Panc1 (cell line): ENCODE measurements at regions not wholly inside any gene's neighbourhood (a gene's known extent, or its start where the extent isn't known, plus 50 kb on each side); places are given as distances from the start of the nearest gene placed in this dataset.

Source experiments
- POLR2AphosphoS5 ChIP-seq: IDR thresholded peaks from 2 replicates; pipeline ENCODE4 v1.6.1; 2012; ENCODE audit warnings: mild to moderate bottlenecking, low read depth, low read length, moderate library complexity
- SIN3A ChIP-seq: IDR thresholded peaks from 2 replicates; pipeline ENCODE4 v1.6.1; 2012; ENCODE audit warnings: low read depth, mild to moderate bottlenecking, low read length, moderate library complexity, borderline replicate concordance; ENCODE audit not compliant: insufficient read depth
- TCF7L2 ChIP-seq: IDR thresholded peaks from 2 replicates; pipeline ENCODE4 v1.6.1; 2011; ENCODE audit warnings: mild to moderate bottlenecking, low read depth, low read length, inconsistent platforms
- TF ChIP-seq, protein P1 (sequence below): fragments of 450-650 bp; IDR thresholded peaks from 2 replicates; pipeline ENCODE4 v1.5.1; 2017; ENCODE audit warnings: mild to moderate bottlenecking
- TF ChIP-seq, protein P2 (sequence below), 2 experiments: IDR thresholded peaks; 2 replicates each; pipeline ENCODE4 v1.6.1; 2011 to 2012; ENCODE audit warnings: low read depth in 2 of 2, control low read depth in 1 of 2, low read length in 1 of 2, mild to moderate bottlenecking in 1 of 2, moderate library complexity in 1 of 2; ENCODE audit not compliant: insufficient read depth in 1 of 2

DNA sequence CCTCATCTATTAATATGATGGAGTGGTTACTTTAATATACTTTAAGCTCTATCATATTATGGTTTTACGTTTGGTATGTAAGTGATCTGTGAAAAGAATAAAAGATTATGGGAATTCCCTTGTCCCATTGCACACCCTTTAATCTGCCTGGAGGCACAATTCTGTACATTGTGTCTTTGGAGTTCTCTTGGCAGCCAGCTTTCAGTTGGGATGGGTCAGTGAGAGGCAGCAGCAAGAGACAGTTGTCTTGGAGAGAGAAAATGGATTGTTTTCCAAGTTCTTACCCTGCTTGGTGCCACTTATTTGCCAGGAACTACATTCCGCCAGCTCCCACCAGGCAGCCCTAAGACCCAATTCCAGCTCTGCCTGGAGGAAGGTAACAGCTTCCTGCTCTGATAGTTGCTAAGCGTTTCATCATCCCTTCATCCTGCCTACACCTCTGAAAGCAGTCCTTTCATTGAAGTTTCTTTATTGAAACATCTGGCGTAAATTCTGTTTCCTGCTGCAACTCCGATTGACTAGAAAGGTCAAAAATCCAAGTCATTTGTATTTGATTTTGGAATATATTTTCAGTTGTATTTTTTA lies 365.2 kb downstream of the AKAIN1 start:
- TF ChIP-seq, protein P1, sequence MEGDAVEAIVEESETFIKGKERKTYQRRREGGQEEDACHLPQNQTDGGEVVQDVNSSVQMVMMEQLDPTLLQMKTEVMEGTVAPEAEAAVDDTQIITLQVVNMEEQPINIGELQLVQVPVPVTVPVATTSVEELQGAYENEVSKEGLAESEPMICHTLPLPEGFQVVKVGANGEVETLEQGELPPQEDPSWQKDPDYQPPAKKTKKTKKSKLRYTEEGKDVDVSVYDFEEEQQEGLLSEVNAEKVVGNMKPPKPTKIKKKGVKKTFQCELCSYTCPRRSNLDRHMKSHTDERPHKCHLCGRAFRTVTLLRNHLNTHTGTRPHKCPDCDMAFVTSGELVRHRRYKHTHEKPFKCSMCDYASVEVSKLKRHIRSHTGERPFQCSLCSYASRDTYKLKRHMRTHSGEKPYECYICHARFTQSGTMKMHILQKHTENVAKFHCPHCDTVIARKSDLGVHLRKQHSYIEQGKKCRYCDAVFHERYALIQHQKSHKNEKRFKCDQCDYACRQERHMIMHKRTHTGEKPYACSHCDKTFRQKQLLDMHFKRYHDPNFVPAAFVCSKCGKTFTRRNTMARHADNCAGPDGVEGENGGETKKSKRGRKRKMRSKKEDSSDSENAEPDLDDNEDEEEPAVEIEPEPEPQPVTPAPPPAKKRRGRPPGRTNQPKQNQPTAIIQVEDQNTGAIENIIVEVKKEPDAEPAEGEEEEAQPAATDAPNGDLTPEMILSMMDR = no peak
- TF ChIP-seq SIN3A (no peak), POLR2AphosphoS5 (no peak), TCF7L2 (no peak)
- TF ChIP-seq, protein P2, sequence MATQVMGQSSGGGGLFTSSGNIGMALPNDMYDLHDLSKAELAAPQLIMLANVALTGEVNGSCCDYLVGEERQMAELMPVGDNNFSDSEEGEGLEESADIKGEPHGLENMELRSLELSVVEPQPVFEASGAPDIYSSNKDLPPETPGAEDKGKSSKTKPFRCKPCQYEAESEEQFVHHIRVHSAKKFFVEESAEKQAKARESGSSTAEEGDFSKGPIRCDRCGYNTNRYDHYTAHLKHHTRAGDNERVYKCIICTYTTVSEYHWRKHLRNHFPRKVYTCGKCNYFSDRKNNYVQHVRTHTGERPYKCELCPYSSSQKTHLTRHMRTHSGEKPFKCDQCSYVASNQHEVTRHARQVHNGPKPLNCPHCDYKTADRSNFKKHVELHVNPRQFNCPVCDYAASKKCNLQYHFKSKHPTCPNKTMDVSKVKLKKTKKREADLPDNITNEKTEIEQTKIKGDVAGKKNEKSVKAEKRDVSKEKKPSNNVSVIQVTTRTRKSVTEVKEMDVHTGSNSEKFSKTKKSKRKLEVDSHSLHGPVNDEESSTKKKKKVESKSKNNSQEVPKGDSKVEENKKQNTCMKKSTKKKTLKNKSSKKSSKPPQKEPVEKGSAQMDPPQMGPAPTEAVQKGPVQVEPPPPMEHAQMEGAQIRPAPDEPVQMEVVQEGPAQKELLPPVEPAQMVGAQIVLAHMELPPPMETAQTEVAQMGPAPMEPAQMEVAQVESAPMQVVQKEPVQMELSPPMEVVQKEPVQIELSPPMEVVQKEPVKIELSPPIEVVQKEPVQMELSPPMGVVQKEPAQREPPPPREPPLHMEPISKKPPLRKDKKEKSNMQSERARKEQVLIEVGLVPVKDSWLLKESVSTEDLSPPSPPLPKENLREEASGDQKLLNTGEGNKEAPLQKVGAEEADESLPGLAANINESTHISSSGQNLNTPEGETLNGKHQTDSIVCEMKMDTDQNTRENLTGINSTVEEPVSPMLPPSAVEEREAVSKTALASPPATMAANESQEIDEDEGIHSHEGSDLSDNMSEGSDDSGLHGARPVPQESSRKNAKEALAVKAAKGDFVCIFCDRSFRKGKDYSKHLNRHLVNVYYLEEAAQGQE (IDR thresholded peaks at IDR 0.05; ENCODE audit: insufficient read depth in 1 of 2, low read depth in 2 of 2, low read length in 1 of 2) = no peak
